Gastroesophageal sphincter (tissue), 4 donors: ENCODE measurements at regions not wholly inside any gene's neighbourhood (a gene's known extent, or its start where the extent isn't known, plus 50 kb on each side); places are given as distances from the start of the nearest gene placed in this dataset.

Experiments
- ATAC-seq: fragments of 150-250 bp; one replicate; pipeline ENCODE4 v1.9.1; 2016; ENCODE audit warnings: mild to moderate bottlenecking, moderate library complexity
- H3K27ac ChIP-seq, 4 donors: fragments of 200-600 bp; sonication (generic) in 3 of 4; 1 replicate in 3 of 4; 2 replicates in 1 of 4; pipeline ENCODE4 v1.5.1; 2016 to 2019
- H3K27me3 ChIP-seq: fragments of 200-600 bp; sonication (generic); one replicate; pipeline ENCODE4 v1.5.1; 2019
- H3K36me3 ChIP-seq, 2 donors: fragments of 200-600 bp; sonication (generic); one replicate each; pipeline ENCODE4 v1.5.1; 2019; ENCODE audit warnings: control low read depth in 1 of 2
- H3K4me1 ChIP-seq, 3 donors: fragments of 200-600 bp; sonication (generic); 1 replicate in 2 of 3; 2 replicates in 1 of 3; pipeline ENCODE4 v1.5.1; 2016 to 2019; ENCODE audit warnings: control low read depth in 2 of 3
- H3K4me3 ChIP-seq, 2 donors: fragments of 200-600 bp; sonication (generic); one replicate each; pipeline ENCODE4 v1.5.1; 2019; ENCODE audit warnings: mild to moderate bottlenecking in 1 of 2, moderate library complexity in 1 of 2
- H3K9me3 ChIP-seq, 3 donors: fragments of 200-600 bp; sonication (generic); one replicate each; pipeline ENCODE4 v1.5.1; 2017 to 2019; ENCODE audit warnings: control low read depth in 2 of 3
- EP300 ChIP-seq: sonication (generic); formaldehyde crosslinking; IDR thresholded peaks from one replicate; pipeline ENCODE4 v1.6.1; 2017; ENCODE audit warnings: antibody characterized with exemption, mild to moderate bottlenecking
- POLR2A ChIP-seq, 2 donors: fragments of 450-650 bp; IDR thresholded peaks; one replicate each; pipeline ENCODE4 v1.6.1; 2017; ENCODE audit warnings: antibody characterized with exemption in 2 of 2, mild to moderate bottlenecking in 2 of 2, moderate library complexity in 1 of 2
- POLR2AphosphoS5 ChIP-seq: sonication (generic); formaldehyde crosslinking; IDR thresholded peaks from one replicate; pipeline ENCODE4 v1.6.1; 2017; ENCODE audit warnings: antibody characterized with exemption
- WGBS, 2 donors: methylation state at CpG; one replicate each; pipeline ENCODE4 v1.1.5; 2018; ENCODE audit warnings: low coverage in 1 of 2; 5-methylcytosine and 5-hydroxymethylcytosine counted together
- TF ChIP-seq, protein P1 (sequence below), 4 experiments: fragments of 200-600 bp in 2 of 4; fragments of 450-650 bp in 2 of 4; sonication (generic) in 1 of 4; IDR thresholded peaks; one replicate each; pipeline ENCODE4 v1.5.1; 2017 to 2019; ENCODE audit warnings: antibody characterized with exemption in 4 of 4, mild to moderate bottlenecking in 2 of 4, moderate library complexity in 2 of 4

DNA sequence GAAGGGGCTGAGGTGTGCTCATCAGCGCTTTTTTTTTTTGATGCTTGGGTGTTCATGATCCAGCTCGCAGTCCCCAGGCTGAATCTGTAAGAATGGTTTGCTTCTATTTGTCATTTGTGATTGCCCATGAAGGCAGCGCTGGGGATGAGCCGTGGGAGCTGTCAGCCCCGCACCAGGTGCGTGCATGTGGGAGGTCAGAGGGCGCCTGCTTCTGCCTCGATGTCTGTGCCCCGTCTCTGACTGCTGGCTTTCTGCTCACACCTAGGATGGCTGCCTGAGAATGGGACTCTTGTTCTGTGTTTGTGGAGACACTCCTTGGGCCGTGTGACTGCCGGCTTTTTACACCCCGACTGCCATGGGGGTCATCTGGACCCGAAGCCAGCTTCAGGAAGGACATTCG lies 141.2 kb upstream of the RTL1 start:
- TF ChIP-seq POLR2A (IDR thresholded peaks at IDR 0.05) (no peak), POLR2AphosphoS5 (no peak), EP300 (no peak)
- TF ChIP-seq, protein P1, sequence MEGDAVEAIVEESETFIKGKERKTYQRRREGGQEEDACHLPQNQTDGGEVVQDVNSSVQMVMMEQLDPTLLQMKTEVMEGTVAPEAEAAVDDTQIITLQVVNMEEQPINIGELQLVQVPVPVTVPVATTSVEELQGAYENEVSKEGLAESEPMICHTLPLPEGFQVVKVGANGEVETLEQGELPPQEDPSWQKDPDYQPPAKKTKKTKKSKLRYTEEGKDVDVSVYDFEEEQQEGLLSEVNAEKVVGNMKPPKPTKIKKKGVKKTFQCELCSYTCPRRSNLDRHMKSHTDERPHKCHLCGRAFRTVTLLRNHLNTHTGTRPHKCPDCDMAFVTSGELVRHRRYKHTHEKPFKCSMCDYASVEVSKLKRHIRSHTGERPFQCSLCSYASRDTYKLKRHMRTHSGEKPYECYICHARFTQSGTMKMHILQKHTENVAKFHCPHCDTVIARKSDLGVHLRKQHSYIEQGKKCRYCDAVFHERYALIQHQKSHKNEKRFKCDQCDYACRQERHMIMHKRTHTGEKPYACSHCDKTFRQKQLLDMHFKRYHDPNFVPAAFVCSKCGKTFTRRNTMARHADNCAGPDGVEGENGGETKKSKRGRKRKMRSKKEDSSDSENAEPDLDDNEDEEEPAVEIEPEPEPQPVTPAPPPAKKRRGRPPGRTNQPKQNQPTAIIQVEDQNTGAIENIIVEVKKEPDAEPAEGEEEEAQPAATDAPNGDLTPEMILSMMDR (IDR thresholded peaks at IDR 0.05) = no peak
- Histone ChIP-seq H3K27ac (no peak overlapping the region), H3K36me3 (no peaks in the 10 kb centered on the region), H3K9me3 (no peaks in the 10 kb centered on the region), H3K4me1 (no peaks in the 10 kb centered on the region), H3K27me3 (peaks cover 6% of the 10 kb centered on the region), H3K4me3 (no peak overlapping the region)
- no peak for ATAC-seq
- WGBS, 2 donors = no CpG with 5 or more reads among the region's 14 CpGs

DNA sequence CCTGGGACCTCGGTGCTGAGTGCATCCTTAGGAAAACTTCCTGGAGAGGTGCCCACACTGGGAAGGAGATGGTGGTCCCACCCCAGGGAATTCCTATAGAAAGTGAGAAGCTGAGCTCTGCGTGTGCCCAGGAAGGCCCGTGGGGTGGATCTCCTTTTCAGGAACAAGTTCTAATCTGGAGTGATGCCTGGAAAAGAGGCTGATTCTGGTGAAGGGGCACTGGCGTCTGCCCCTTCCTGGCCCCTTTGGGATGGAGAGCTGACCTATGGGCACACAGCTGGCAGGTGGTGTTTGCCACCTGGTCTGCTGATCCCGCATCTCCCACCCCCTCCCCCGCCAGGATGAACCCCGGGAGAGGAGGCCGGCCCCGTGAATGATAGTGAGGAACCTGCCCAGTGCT lies 142.0 kb upstream of the RTL1 start:
- ATAC-seq = no peak
- Histone ChIP-seq H3K4me1 (no peaks in the 10 kb centered on the region), H3K27ac (no peak overlapping the region), H3K27me3 (peaks cover 13% of the 10 kb centered on the region), H3K4me3 (no peak overlapping the region), H3K9me3 (no peaks in the 10 kb centered on the region), H3K36me3 (no peaks in the 10 kb centered on the region)
- WGBS, 2 donors = 100% methylated on average over 1 of the region's 9 CpGs; no CpG with 5 or more reads in 1 of the 2 donors
- TF ChIP-seq, protein P1 (IDR thresholded peaks at IDR 0.05) = no peak
- no peak for TF ChIP-seq POLR2A (IDR thresholded peaks at IDR 0.05)
- no peak for TF ChIP-seq POLR2AphosphoS5
- TF ChIP-seq EP300 = no peak

DNA sequence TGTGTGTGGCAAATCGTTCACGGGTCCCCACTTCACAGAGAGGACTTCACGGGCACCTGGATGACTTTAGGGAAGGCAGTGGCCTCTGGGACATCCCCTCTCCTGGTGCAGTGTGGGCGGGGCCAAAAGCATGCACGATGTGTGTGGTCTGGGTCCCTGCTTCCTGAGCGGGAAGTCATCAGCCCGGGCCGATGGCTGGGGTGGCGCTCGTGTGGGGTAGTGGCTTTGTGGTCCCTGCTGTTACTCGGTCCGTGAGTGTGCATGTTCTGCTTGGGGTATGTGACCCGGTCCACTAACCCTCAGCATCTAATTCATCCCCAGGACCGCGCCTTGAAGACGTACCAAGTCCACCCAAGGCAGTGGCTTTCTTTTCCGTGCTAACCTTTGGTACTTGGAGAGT lies 142.5 kb upstream of the RTL1 start:
- H3K27me3 ChIP-seq = peaks cover 17% of the 10 kb centered on the region
- no peak for ATAC-seq
- H3K9me3 ChIP-seq = no peaks in the 10 kb centered on the region
- H3K27ac ChIP-seq = no peak overlapping the region
- no peaks in the 10 kb centered on the region for H3K4me1 ChIP-seq
- 100% methylated on average over 6 of the region's 17 CpGs; no CpG with 5 or more reads in 1 of the 2 donors for WGBS, 2 donors
- H3K36me3 ChIP-seq = no peaks in the 10 kb centered on the region
- TF ChIP-seq EP300 (no peak), POLR2A (IDR thresholded peaks at IDR 0.05) (no peak), POLR2AphosphoS5 (no peak)
- TF ChIP-seq, protein P1 (IDR thresholded peaks at IDR 0.05) = no peak
- no peak overlapping the region for H3K4me3 ChIP-seq

DNA sequence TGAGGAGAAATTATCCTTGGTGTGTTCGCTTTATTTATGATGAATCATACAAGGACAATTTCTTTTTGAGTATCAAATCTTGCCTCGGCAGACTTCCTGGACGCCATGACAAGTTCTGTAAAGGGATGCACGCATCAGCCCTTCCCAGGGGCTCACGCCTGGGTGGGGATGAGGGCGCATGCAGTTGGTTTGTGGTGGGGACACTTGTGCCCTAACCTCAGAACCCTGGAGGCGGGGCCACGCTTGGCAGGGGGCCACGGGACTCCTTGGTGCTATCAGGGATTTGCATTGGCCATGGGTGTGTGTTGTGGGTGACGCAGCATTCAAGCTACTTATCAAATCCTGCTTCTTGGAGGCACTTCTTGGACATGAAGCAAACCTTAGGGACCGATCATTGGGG lies 143.8 kb upstream of the RTL1 start:
- H3K36me3 ChIP-seq = no peaks in the 10 kb centered on the region
- ATAC-seq = no peak
- no peaks in the 10 kb centered on the region for H3K9me3 ChIP-seq
- H3K27ac ChIP-seq = no peak overlapping the region
- WGBS, 2 donors = 100% methylated on average over 3 of the region's 11 CpGs; no CpG with 5 or more reads in 1 of the 2 donors
- TF ChIP-seq POLR2A (IDR thresholded peaks at IDR 0.05) = no peak
- TF ChIP-seq, protein P1 (IDR thresholded peaks at IDR 0.05) = no peak
- no peak for TF ChIP-seq EP300
- no peak overlapping the region for H3K4me3 ChIP-seq
- peaks cover 20% of the 10 kb centered on the region for H3K27me3 ChIP-seq
- H3K4me1 ChIP-seq = no peaks in the 10 kb centered on the region

DNA sequence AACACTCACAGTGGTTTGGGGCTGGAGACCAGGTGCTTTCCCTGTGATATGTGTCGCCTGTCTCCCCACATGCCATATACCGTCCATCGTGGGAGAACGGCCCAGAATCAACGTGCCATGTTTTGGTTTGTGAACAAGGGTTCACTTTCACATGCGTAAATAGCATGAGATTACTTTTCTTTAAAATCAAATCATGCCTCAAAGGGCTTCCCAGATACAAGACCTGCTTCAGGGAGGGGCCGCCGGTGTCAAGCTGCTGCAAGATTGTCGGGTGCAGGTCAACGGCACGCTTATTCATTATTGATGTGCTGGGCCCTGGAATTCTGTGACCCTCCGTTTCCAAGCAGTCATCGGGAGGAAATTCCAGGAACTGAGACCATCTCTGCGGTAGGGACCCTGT lies 145.2 kb upstream of the RTL1 start:
- Histone ChIP-seq H3K4me3 (no peak overlapping the region), H3K36me3 (no peaks in the 10 kb centered on the region), H3K4me1 (no peaks in the 10 kb centered on the region), H3K9me3 (no peaks in the 10 kb centered on the region), H3K27me3 (peaks cover 20% of the 10 kb centered on the region), H3K27ac (no peak overlapping the region)
- TF ChIP-seq EP300 (no peak), POLR2A (IDR thresholded peaks at IDR 0.05) (no peak), POLR2AphosphoS5 (no peak)
- TF ChIP-seq, protein P1 (IDR thresholded peaks at IDR 0.05) = no peak
- WGBS, 2 donors = 90 to 93% methylated on average over 4 to 9 of the region's 14 CpGs
- ATAC-seq = no peak
